Frontal cortex (tissue), 3 donors: ENCODE measurements at regions not wholly inside any gene's neighbourhood (a gene's known extent, or its start where the extent isn't known, plus 50 kb on each side); places are given as distances from the start of the nearest gene placed in this dataset.

Experiments used
- DNase-seq, 2 donors: peaks; one replicate each; pipeline ENCODE4 v3.0.0; 2012; ENCODE audit warnings: low spot score in 2 of 2
- FAIRE-seq: peaks from 2 replicates; lab custom pipeline; 2012; peaks lifted over from hg19 to GRCh38; lab: Jason Lieb, UNC
- donor health status: control.
- donor health status: control.
- donor health status: control.

- DNase-seq: no peak
Observed at GRCh38 chr4:137610960-137611359, 78.7 kb upstream of the PCDH18 start.

GRCh38 chr4:137609718-137610430, 77.6 kb upstream of the PCDH18 start:
- FAIRE-seq: no peak
- no peak for DNase-seq

More at GRCh38 chr4:137610960-137611359, 78.7 kb upstream of the PCDH18 start:
- FAIRE-seq: no peak

- DNase-seq (no peak), FAIRE-seq (no peak)
Observed at GRCh38 chr4:137608085-137608484, 75.8 kb upstream of the PCDH18 start.

GRCh38 chr4:137602436-137602835, 70.1 kb upstream of the PCDH18 start:
- FAIRE-seq (no peak), DNase-seq (no peak)

- FAIRE-seq (no peak), DNase-seq (no peak)
Observed at GRCh38 chr4:137601934-137602333, 69.6 kb upstream of the PCDH18 start.

- DNase-seq: no peak
- no peak for FAIRE-seq
Observed at GRCh38 chr4:137599734-137600133, 67.4 kb upstream of the PCDH18 start.

GRCh38 chr4:137597752-137598430, 65.6 kb upstream of the PCDH18 start:
- DNase-seq (no peak), FAIRE-seq (no peak)

GRCh38 chr4:137587796-137588195, 55.5 kb upstream of the PCDH18 start:
- FAIRE-seq (no peak), DNase-seq (no peak)

- FAIRE-seq (no peak), DNase-seq (no peak)
Observed at GRCh38 chr4:137583671-137584070, 51.4 kb upstream of the PCDH18 start.
